Common myeloid progenitor, CD34-positive (primary cell): ENCODE measurements at regions not wholly inside any gene's neighbourhood (a gene's known extent, or its start where the extent isn't known, plus 50 kb on each side); places are given as distances from the start of the nearest gene placed in this dataset.

ENCODE experiments used
- CTCF ChIA-PET: fragments of 350-600 bp; sonication (Branson Sonifier 250); formaldehyde crosslinking; loops from one replicate; lab custom pipeline; 2021; ENCODE audit warnings: antibody characterized with exemption; lab: Charles Lee
- POLR2A ChIA-PET: fragments of 350-600 bp; sonication (Branson Sonifier 250); formaldehyde crosslinking; loops from one replicate; lab custom pipeline; 2021; ENCODE audit warnings: antibody characterized with exemption; lab: Charles Lee
- DNase-seq, 3 donors: peaks; one replicate each; pipeline versions ENCODE4 v3.0.0 to v3.0.0-alpha.2; 2013
- H3K27ac ChIP-seq, 2 experiments: 1 replicate in 1 of 2; 2 replicates in 1 of 2; pipeline ENCODE4 v1.7.0; 2013; ENCODE audit warnings: inconsistent platforms in 2 of 2, low read length in 2 of 2, mild to moderate bottlenecking in 2 of 2, low read depth in 1 of 2, moderate library complexity in 1 of 2; ENCODE audit not compliant: severe bottlenecking in 2 of 2, insufficient read depth in 1 of 2, poor library complexity in 1 of 2
- H3K27me3 ChIP-seq, 5 experiments: replicated peaks in 2 of 5; 1 replicate in 3 of 5; 2 replicates in 2 of 5; pipeline versions ENCODE4 v1.6.1 to v1.7.0; 2013; ENCODE audit warnings: low read length in 4 of 5, mild to moderate bottlenecking in 2 of 5, moderate library complexity in 2 of 5, inconsistent platforms in 1 of 5; ENCODE audit not compliant: insufficient read depth in 5 of 5, control insufficient read depth in 4 of 5
- H3K36me3 ChIP-seq, 4 experiments: 1 replicate in 2 of 4; 2 replicates in 2 of 4; pipeline versions ENCODE4 v1.6.1 to v1.7.0; 2013; ENCODE audit warnings: low read length in 3 of 4, control low read depth in 1 of 4, mild to moderate bottlenecking in 1 of 4; ENCODE audit not compliant: control insufficient read depth in 4 of 4, insufficient read depth in 4 of 4
- H3K4me1 ChIP-seq, 4 experiments: 1 replicate in 3 of 4; 2 replicates in 1 of 4; pipeline versions ENCODE4 v1.6.1 to v1.7.1; 2013; ENCODE audit warnings: low read length in 3 of 4, mild to moderate bottlenecking in 3 of 4, control low read depth in 1 of 4, inconsistent platforms in 1 of 4, moderate library complexity in 1 of 4; ENCODE audit not compliant: control insufficient read depth in 4 of 4, insufficient read depth in 4 of 4; ENCODE audit errors: control extremely low read depth in 1 of 4
- H3K4me3 ChIP-seq, 7 experiments: 1 replicate in 4 of 7; 2 replicates in 3 of 7; pipeline versions ENCODE4 v1.5.1 to v1.7.0; 2013; ENCODE audit warnings: mild to moderate bottlenecking in 7 of 7, low read length in 6 of 7, moderate library complexity in 6 of 7, inconsistent platforms in 2 of 7, low read depth in 2 of 7, control low read depth in 1 of 7; ENCODE audit not compliant: insufficient read depth in 4 of 7, control insufficient read depth in 1 of 7; ENCODE audit errors: extremely low read depth in 1 of 7
- H3K9me3 ChIP-seq, 5 experiments: 1 replicate in 4 of 5; 2 replicates in 1 of 5; pipeline versions ENCODE4 v1.6.1 to v1.7.1; 2013; ENCODE audit warnings: low read length in 4 of 5, mild to moderate bottlenecking in 2 of 5, inconsistent platforms in 1 of 5, low read depth in 1 of 5, moderate library complexity in 1 of 5; ENCODE audit not compliant: control insufficient read depth in 4 of 5, insufficient read depth in 2 of 5; ENCODE audit errors: control extremely low read depth in 1 of 5
- WGBS: methylation state at CpG from one replicate; pipeline ENCODE4 v1.1.5; 2013; ENCODE audit not compliant: insufficient coverage; 5-methylcytosine and 5-hydroxymethylcytosine counted together

GRCh38 chr9:73474625-73475024 lies 323.0 kb downstream of the ANXA1 start:
- ChIA-PET POLR2A (no interaction called here), CTCF (no interaction called here)
- no peak overlapping the region for H3K27ac ChIP-seq

GRCh38 chr9:73494894-73495293 lies 343.2 kb downstream of the ANXA1 start:
- CTCF ChIA-PET: no interaction called here
- Histone ChIP-seq H3K4me1 (no peaks in the 10 kb centered on the region), H3K4me3 (no peak overlapping the region), H3K27ac (no peak overlapping the region), H3K9me3 (peaks cover 0 to 11% (median 0%) of the 10 kb centered on the region in 5 experiments), H3K27me3 (no peaks in the 10 kb centered on the region), H3K36me3 (no peaks in the 10 kb centered on the region)
- POLR2A ChIA-PET: no interaction called here
- no peak for DNase-seq
- WGBS: no CpG with 5 or more reads among the region's 5 CpGs

More at GRCh38 chr9:73474625-73475024, 323.0 kb downstream of the ANXA1 start:
- no peaks in the 10 kb centered on the region for H3K4me1 ChIP-seq
- peaks cover 0 to 2% (median 2%) of the 10 kb centered on the region in 5 experiments for H3K9me3 ChIP-seq
- H3K27me3 ChIP-seq: no peaks in the 10 kb centered on the region
- H3K4me3 ChIP-seq: no peak overlapping the region
- H3K36me3 ChIP-seq: no peaks in the 10 kb centered on the region
- WGBS: 97% methylated on average over 20 of the region's 20 CpGs
- DNase-seq: no peak

- Histone ChIP-seq H3K36me3 (no peaks in the 10 kb centered on the region), H3K27me3 (no peaks in the 10 kb centered on the region), H3K4me1 (no peaks in the 10 kb centered on the region), H3K9me3 (peaks cover 0 to 7% (median 0%) of the 10 kb centered on the region in 5 experiments), H3K4me3 (no peak overlapping the region), H3K27ac (no peak overlapping the region)
- WGBS: 100% methylated on average over 2 of the region's 2 CpGs
- DNase-seq: no peak
- POLR2A ChIA-PET: no interaction called here
- CTCF ChIA-PET: no interaction called here
These were observed 346.1 kb downstream of the ANXA1 start for GRCh38 chr9:73497796-73498195.

- POLR2A ChIA-PET: no interaction called here
- Histone ChIP-seq H3K27me3 (no peaks in the 10 kb centered on the region), H3K4me1 (no peaks in the 10 kb centered on the region), H3K36me3 (no peaks in the 10 kb centered on the region), H3K4me3 (no peak overlapping the region), H3K9me3 (no peaks in the 10 kb centered on the region), H3K27ac (no peak overlapping the region)
- CTCF ChIA-PET: no interaction called here
- no peak for DNase-seq
- WGBS: 90% methylated on average over 2 of the region's 4 CpGs
These were observed 363.6 kb downstream of the ANXA1 start for GRCh38 chr9:73515216-73515615.

- no peaks in the 10 kb centered on the region for H3K27me3 ChIP-seq
- no CpG with 5 or more reads among the region's 2 CpGs for WGBS
- ChIA-PET POLR2A (no interaction called here), CTCF (interaction anchor here (1.2 kb wide), 1 partner anchor 98 kb away, joined by 4 read pairs; no protein-coding TSS in a partner anchor)
- no peak overlapping the region for H3K4me3 ChIP-seq
- H3K9me3 ChIP-seq: peaks cover 0 to under 1% (median 0%) of the 10 kb centered on the region in 5 experiments
- DNase-seq: no peak
- H3K4me1 ChIP-seq: no peaks in the 10 kb centered on the region
- H3K36me3 ChIP-seq: no peaks in the 10 kb centered on the region
- H3K27ac ChIP-seq: no peak overlapping the region
These were observed 371.7 kb downstream of the ANXA1 start for GRCh38 chr9:73523391-73523790.

- Histone ChIP-seq H3K4me3 (no peak overlapping the region), H3K27ac (no peak overlapping the region), H3K4me1 (no peaks in the 10 kb centered on the region), H3K36me3 (no peaks in the 10 kb centered on the region), H3K9me3 (peaks cover 0 to 2% (median 0%) of the 10 kb centered on the region in 5 experiments), H3K27me3 (no peaks in the 10 kb centered on the region)
- ChIA-PET POLR2A (no interaction called here), CTCF (no interaction called here)
- no peak for DNase-seq
- whole genome bisulfite sequencing: no CpG with 5 or more reads among the region's 1 CpG
These were observed 373.7 kb downstream of the ANXA1 start for GRCh38 chr9:73525350-73525749.

- ChIA-PET CTCF (no interaction called here), POLR2A (no interaction called here)
- Histone ChIP-seq H3K36me3 (no peaks in the 10 kb centered on the region), H3K27me3 (no peaks in the 10 kb centered on the region), H3K9me3 (peaks cover 0 to 2% (median 0%) of the 10 kb centered on the region in 5 experiments), H3K4me3 (no peak overlapping the region), H3K27ac (no peak overlapping the region), H3K4me1 (no peaks in the 10 kb centered on the region)
- no peak for DNase-seq
- 100% methylated on average over 1 of the region's 1 CpG for WGBS
These were observed 375.9 kb downstream of the ANXA1 start for GRCh38 chr9:73527521-73527920.
